Caki2 (cell line): ENCODE measurements at regions not wholly inside any gene's neighbourhood (a gene's known extent, or its start where the extent isn't known, plus 50 kb on each side); places are given as distances from the start of the nearest gene placed in this dataset.

Experiments
- DNase-seq: peaks from one replicate; pipeline ENCODE4 v3.0.0-alpha.2; 2015; ENCODE audit warnings: low read depth
- in situ Hi-C: cut with HindIII; loops from 2 replicates; pipeline ENCODE4 v1.10.0; 2016; ENCODE audit warnings: low sequenced_read_pairs, low pct_unique_long_range_greater_than_20kb, mixed read lengths

DNA sequence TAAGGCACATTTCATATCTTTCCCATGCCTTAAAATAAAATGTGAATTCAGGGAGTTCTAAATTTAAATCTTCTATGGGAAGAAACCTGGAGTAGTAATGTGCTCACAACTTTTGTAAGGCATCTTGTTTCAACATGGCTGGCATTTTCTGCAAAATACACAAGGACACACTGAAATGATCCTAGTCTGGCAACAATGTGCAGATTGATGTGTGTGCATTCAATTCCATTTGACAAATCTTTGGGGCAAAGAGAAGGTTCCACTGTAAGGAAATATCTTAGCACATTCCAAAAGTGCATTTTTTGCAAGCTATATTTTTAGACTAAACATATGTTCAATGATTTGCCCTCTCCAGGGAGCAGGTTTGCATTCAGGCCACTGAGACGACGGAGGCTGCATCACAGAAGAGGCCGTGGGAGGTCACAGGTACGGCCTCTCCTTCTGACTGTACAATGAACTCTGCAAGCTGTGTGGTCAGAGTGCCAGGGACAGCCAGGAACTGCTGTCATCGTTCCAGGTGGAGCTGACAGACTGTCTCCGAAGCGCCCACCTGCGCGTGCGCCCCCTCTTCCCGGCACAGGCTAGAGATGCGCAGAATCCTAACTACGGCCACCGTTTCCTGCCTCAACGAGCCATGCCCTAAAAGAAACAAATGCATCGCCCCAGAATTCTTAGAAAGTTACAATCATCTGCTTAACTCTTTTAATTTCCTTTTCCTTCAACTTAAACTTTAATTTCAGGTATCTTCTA is 149.2 kb upstream of the POU3F3 start:
- in situ Hi-C loops = no loop called here
- DNase-seq = no peak

GRCh38 chr2:104707056-104707455 is 146.9 kb upstream of the POU3F3 start:
- DNase-seq = no peak
- in situ Hi-C loops = no loop called here

DNA sequence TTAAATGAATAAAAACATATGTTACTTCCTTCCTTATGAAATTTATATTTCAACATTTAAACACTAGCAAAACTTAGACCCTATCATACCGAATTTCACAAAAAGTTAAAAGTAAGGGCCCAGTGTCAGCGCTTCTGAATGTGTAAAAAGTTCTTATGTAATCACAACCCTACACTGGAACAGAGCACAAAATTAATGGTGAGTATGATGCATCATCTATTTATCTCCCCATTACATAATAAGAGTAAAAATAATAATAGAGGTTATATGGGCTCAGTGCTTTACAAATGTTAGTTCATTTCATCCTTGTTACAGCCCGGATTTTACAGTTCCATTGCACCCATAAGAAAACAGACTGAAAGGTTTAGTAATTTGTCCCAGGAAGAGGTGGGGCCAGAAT is 144.9 kb upstream of the POU3F3 start:
- no peak for DNase-seq
- in situ Hi-C loops = no loop called here

DNA sequence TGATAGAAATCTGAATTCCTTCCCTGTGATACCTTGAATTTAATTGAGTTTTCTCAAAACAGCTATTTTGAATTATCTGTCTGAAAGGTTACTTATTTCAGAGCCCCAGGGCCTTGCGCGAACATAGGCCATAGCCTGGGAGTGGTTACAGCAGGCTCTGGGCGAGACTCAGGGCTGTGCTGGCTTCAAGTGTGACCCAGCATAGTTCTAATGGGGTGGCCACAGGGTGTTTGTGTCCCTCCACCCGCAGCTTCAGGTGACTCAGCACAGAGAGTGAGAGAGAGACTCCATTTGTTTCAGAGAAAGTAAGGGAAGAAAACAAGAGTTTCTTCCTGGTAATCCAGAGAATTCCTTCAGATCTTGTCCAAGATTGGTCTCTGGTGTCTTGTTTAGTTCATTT is 137.9 kb upstream of the POU3F3 start:
- no peak for DNase-seq
- in situ Hi-C loops = no loop called here

DNA sequence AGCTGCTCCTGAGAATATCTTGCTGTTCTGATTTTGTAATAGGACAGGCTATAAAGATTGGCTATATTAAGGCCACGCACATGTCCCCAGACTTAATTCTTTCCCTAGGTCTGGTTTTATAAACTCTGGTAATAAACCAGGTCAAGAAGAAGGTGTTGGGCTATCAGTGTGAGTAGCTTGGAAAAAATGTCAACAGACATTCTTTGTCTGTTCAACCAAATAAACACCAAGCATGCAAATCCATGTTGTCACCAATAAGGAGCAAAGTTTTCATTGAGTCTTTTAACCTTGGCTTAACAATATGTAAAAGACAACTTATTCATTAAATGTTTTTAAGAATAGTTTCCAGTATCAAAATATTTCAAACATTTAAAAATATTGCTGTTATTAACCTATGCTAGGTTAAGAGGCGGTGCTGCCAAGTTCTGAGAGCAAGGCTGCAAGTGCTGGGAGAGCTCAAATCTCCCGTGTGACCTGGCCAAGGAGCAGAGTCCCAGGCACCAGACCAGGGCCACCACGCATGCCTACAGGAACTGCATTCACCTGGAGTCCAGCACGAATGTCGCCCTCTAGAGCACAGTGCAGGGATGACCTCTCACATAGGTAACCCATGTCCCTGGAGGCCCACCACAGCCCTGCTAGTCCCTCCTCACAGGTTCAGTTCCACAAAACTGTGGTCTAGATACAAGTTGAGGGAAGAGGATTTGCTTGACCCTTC is 120.5 kb upstream of the POU3F3 start:
- in situ Hi-C loops = no loop called here
- no peak for DNase-seq

- in situ Hi-C loops = no loop called here
Observed at GRCh38 chr2:104734937-104735586, 118.9 kb upstream of the POU3F3 start.

GRCh38 chr2:104736026-104736425 is 117.9 kb upstream of the POU3F3 start:
- in situ Hi-C loops = no loop called here
- DNase-seq = no peak

More at GRCh38 chr2:104734937-104735586, 118.9 kb upstream of the POU3F3 start:
- DNase-seq = no peak

DNA sequence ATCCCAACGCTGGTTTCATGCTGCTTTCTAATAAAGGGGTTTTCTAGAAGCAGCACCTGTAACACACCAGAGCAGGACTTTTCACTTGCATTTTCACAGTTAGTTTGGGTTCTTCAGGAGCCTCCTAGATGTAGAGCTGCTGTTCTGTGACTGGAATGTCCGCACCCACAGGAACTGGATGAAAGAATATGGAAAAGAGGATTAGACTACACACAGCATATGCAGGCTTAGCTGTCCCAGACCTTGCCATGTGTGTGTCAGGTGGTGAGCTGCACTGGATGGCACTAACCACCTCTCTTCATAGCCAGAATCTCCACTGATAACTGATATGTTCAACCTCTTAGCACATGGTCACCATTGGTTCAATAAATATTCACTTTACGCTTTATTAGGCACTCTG is 112.1 kb upstream of the POU3F3 start:
- in situ Hi-C loops = no loop called here
- DNase-seq = no peak

DNA sequence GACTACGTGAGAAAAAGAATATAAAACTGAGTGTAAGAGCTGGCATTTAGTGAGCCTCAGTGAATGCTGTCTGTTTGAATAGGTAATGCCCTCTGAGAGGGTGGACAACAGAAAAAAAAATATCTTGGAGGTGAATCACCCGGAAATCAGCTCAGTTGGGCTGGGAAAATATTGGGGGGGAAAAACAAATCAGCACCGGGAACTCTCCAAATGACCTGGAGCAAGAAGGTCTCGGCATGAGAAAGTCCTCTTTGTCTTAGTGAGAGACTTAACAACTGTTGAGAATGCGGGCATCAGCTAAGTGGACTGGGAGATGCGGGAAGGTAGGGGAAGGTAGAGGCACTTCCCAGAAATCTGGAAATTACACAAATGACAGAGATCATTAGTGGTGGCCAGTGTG is 109.4 kb upstream of the POU3F3 start:
- DNase-seq = no peak
- in situ Hi-C loops = no loop called here

DNA sequence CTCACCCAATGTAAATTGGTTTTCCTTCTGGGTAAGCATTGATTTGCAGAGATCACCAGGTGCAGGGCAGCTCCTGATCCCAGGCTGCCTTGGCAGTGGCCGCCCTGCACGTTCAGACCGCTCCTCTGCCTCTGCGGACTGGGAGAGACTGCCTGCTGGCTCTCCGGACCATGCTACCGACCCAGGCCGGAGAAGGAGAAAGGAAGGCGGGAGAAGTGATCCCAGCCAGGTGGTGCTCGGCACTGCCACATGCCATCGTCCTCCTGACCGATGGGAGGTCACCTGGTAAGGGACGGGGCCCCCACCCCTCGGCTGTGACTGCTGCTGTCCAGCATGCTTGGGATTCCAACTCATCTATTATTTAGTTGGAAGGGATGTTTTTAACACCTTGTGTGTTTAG is 108.1 kb upstream of the POU3F3 start:
- in situ Hi-C loops = no loop called here
- DNase-seq = no peak

GRCh38 chr2:104746299-104746698 is 107.6 kb upstream of the POU3F3 start:
- in situ Hi-C loops = no loop called here
- no peak for DNase-seq

GRCh38 chr2:104746858-104747257 is 107.1 kb upstream of the POU3F3 start:
- no peak for DNase-seq
- in situ Hi-C loops = no loop called here

- DNase-seq = no peak
- in situ Hi-C loops = no loop called here
Observed at GRCh38 chr2:104749856-104750460, 104.0 kb upstream of the POU3F3 start.

GRCh38 chr2:104752504-104752903 is 101.4 kb upstream of the POU3F3 start:
- DNase-seq = no peak
- in situ Hi-C loops = no loop called here

- in situ Hi-C loops = no loop called here
- peak; percentile 11 for DNase-seq
Observed at GRCh38 chr2:104755026-104755878, 98.7 kb upstream of the POU3F3 start.

GRCh38 chr2:104756118-104756517 is 97.8 kb upstream of the POU3F3 start:
- in situ Hi-C loops = no loop called here

DNA sequence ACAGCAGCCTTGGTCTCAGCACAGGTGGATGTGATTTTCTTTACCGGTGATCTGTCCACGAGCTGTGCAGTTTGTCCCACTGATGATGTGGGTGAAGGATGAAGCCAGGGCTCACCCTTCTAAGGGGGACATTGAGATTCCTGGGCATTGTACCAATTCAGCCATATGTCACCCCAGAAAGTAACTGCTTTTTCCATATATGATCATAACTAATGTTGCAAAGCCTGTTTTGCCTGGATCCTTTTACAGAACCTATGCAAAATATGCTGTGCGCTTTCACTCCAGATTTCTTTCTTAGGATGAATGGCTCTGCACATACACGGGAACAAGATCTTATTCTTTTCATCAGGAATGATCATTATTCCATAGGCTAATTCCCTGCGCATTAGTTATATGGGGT is 96.9 kb upstream of the POU3F3 start:
- in situ Hi-C loops = no loop called here

More at GRCh38 chr2:104756118-104756517, 97.8 kb upstream of the POU3F3 start:
- no peak for DNase-seq

DNA sequence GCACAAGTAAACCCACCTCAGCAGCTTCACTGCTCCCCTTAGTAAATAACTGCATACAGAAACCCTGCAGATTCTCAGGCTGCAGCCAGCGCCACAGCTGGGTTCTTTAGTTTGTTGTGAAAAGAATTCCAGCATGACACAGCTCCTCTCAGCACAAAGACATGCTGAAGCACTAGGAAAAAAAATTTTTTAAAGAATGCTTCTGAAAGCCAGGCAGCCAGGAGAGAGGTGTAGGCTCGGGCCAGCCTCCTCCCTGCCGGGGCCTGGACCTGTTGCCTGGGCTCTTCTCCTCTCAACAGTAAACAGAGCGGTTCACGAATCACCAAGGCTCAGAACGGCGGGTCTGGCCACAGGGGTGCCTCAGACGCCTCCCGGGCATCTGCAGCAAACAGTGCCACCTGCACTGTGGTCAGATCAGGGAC is 95.7 kb upstream of the POU3F3 start:
- in situ Hi-C loops = no loop called here

More for the DNA sequence above, 96.9 kb upstream of the POU3F3 start:
- DNase-seq = no peak

More for the DNA sequence above, 95.7 kb upstream of the POU3F3 start:
- peak; percentile 59 for DNase-seq
